ENCODE measurements at regions not wholly inside any gene's neighbourhood (a gene's known extent, or its start where the extent isn't known, plus 50 kb on each side); places are given as distances from the start of the nearest gene placed in this dataset.

DNA sequence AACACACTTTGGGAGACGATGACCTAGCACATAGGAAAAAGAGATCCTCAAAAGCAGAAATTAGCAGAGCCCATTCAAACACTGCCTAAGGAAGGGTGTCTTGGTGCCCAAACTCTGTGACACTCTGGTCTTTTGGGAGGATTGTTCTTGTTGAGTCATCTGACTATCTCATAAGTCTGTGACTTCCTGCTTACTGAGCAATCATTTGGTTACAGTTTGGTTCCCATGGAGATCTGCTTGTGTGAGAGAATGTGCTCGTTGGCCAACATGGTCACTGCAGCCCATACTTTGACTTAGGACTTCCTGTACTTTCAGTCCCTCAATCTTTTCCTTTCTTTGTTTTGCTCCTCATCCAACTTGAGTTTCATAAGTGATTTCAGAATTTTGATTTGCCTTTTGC is 602.9 kb downstream of the NYAP2 start:
- no peak for DNase-seq

- no peak for DNase-seq
Observed at GRCh38 chr2:226001716-226002115, 602.2 kb downstream of the NYAP2 start.

- no peak for DNase-seq
Observed at GRCh38 chr2:225999692-226000091, 600.2 kb downstream of the NYAP2 start.

DNA sequence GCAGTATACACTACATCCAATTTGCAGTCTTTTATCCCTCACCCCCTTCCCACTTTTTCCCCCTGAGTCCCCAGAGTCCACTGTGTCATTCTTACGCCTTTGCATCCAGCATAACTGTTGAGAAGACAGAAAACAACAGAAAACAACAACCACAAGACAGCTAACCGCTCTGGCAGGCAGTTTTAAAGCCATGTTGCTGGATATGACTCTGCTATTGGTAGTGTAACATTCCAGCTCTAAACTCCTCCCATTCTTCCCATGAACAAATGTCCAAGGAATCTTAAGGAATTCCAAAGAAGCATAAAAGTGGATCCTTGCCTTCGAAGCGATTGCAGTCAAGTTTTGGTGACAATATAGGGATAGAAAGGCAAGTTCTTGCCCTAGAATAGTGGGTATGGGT is 599.1 kb downstream of the NYAP2 start:
- DNase-seq, result no peak

DNA sequence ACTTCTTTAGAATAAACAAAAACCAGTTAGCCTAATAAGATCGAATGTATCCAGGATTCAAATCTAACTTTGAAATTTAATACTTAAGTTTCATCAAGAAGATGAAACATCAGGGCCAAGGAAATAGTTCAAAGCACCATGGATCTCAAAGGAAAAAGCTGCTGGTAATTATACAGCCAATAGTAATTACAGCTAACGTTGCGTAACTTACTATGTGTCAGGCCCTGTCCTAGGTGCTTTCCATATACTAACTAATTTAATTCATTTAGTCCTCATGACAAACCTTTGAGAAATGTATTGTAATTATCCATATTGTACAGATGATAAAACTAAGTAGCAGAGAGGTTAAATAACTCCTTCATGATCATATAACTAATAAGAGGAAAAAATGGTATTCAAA is 598.6 kb downstream of the NYAP2 start:
- no peak for DNase-seq

DNA sequence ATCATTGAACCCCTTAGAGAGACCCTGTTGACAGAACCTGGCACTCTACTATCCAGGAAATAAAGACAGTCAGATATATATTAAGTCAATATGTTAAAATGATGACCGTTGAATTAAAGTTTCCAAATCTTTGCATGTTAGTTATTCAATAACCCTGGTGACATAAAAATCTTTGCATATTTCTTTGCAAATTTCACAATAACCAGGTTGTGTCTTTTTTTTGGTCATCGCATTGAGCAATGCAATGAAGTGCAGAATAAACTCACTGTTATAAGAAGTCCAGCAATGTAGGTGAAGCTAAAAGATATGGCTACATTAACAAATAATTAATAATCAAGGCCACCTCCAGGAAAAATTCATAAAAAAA is 596.9 kb downstream of the NYAP2 start:
- no peak for DNase-seq

GRCh38 chr2:225995796-225996461 is 596.4 kb downstream of the NYAP2 start:
- peak in 1 of 2 experiments; percentile 22 for DNase-seq

- DNase-seq, result no peak
Observed at GRCh38 chr2:225994748-225995405, 595.4 kb downstream of the NYAP2 start.

DNA sequence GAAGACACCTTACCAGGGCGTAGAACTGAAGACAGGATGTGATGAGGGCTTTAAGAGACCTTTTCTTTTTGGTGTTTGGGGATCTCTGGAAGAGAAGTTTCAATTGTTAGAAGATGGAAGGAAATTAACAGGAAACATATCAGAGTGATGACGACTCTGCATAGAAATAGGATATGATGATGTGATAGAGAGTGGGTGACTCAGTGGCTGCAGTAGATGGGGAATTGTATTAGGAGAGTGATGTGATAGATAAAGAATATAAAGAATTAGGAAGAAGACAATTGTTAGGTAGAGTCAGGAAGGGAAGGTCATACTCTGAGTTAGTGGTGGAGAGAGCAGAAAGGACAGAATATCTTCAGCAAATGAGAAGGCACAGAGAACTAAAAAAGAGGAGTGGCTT is 593.9 kb downstream of the NYAP2 start:
- DNase-seq, result no peak

GRCh38 chr2:225989809-225990208 is 590.3 kb downstream of the NYAP2 start:
- DNase-seq, result no peak

DNA sequence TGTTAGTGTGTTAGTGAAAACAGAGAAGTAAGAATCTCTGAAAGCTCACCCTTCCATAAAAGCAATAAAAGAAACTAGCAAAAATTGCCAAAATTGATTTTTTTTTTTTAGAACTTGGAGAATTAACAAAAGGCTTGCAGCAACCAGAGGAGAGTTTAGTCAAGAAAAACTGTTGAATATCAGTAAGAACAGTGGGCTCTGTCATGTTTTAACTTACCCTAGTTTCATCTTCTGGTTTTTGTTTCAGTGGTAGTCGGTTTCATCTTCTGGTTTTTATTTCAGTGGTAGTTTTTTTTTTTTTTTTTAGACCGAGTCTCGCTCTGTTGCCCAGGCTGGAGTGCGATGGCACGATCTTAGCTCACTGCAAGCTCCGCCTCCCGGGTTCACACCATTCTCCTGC is 580.9 kb downstream of the NYAP2 start:
- DNase-seq, result no peak

DNA sequence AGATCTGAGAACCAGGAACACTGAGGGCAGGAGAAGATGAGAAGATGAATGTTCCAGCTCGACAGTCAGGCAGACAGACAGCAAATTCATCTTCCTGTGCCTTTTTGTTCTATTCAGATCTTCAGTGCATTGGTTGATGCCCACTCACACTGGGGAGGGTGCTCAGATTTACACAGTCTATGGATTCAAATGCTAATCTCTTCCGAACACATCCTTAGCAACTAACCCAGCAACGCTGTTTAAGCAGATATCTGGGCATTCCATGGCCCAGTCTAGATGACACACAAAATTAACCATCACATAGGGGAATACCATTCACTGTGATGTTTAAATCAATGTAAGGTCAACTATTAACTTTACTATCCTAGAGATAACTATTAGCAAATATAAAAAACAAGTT is 571.9 kb downstream of the NYAP2 start:
- no peak for DNase-seq

GRCh38 chr2:225948903-225949302 is 549.4 kb downstream of the NYAP2 start:
- no peak for DNase-seq

DNA sequence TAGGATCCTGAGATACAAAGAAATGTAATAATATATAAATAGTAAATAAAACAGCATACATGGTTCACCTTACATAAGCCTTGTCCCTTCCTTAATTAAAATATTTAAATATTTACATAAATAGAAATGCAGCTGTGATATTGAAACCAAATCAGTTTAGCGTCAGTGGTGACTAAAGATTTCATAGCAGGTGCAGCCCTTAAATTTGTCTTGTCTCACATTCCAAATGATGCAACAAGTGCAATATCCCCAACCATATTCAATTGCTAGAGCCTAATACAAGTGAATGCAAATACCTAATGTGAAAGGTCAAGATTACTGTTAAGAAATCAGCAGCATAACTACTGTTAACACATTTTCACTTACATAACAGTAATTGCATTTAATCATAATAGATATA is 539.5 kb downstream of the NYAP2 start:
- no peak for DNase-seq

- DNase-seq, result no peak
Observed at GRCh38 chr2:225937625-225938187, 538.2 kb downstream of the NYAP2 start.

DNA sequence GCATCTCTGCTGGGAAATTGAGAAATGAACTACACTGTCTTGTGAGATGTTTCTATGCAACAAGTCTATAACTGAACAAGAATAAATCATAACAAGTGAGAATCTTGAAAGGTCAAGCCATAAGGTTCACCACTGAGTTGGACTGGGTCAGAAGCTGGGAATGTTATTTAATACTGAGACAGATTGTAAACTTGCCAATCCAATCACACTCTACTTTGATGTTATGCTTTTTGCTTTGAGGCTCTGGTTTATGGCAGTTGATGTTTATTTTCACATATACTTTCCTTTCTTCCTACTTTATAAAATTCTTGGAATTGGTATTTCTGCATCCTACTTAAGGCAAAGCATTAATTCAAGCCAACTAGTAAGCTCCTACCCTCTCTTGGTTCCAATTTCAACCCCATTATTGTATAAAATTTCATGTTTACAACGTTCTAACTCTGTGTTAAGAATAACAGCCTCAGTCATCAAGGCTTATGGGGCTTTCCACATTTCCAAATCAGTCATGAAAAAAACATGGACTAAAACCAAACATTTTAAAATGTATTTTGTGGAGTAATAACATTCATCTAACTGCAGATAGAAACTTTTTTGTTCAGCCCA is 533.4 kb downstream of the NYAP2 start:
- no peak for DNase-seq

- DNase-seq, result no peak
Observed at GRCh38 chr2:225930687-225931086, 531.2 kb downstream of the NYAP2 start.

GRCh38 chr2:225920621-225921220 is 521.2 kb downstream of the NYAP2 start:
- no peak for DNase-seq

GRCh38 chr2:225916692-225917091 is 517.2 kb downstream of the NYAP2 start:
- no peak for DNase-seq

GRCh38 chr2:225911019-225911418 is 511.5 kb downstream of the NYAP2 start:
- no peak for DNase-seq

- DNase-seq, result no peak
Observed at GRCh38 chr2:225895126-225895525, 495.6 kb downstream of the NYAP2 start.

DNA sequence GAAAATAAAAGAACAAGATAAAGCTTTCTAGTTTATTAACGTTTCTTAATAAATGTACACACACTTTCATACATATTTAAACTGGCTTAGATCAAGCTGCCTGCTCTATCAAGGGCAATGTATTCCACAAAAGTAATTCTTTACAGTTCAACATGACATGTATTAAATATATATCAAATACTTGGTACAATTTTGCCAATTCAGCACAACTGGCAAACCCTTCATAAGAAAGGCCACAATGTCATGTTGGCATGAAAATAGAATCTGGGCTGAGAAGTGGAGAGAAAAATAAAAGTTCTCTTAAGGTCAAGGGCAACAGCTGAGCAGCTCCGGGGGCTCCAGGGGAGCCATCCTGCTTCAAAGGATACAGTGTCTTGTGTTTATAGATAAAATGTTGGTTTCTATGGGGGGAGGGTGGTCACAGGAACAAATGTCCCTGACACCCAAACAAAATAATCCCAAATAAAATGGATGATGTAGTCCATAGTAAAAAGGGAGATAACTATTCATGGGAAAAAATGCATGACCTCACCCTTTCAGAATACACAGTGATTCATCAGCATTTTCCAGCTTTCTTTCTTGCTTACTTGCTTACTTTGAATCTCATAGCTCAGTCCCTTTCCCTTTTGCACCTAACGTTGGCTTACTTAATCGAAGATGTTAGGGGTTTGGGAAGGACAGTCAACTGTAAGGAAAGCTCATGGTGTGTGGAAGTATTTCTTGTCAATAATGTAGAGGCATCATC is 494.9 kb downstream of the NYAP2 start:
- DNase-seq, result no peak

GRCh38 chr2:225893151-225893550 is 493.6 kb downstream of the NYAP2 start:
- DNase-seq, result no peak
